Brain microvascular endothelial cell (primary cell): ENCODE measurements at regions not wholly inside any gene's neighbourhood (a gene's known extent, or its start where the extent isn't known, plus 50 kb on each side); places are given as distances from the start of the nearest gene placed in this dataset.
"Not testable (repeated sequence)": the region's sequence is repeated elsewhere in the genome, so short reads cannot be mapped to it uniquely, and the experiment has no call there.

Experiments
- DNase-seq: peaks from one replicate; pipeline ENCODE4 v3.0.0-alpha.2; 2020
- H3K27ac ChIP-seq: fragments of 250-450 bp; sonication (Bioruptor Pico); 2 replicates; pipeline ENCODE4 v1.5.1; 2020; ENCODE audit warnings: mild to moderate bottlenecking, moderate library complexity
- H3K27me3 ChIP-seq: fragments of 250-450 bp; sonication (Bioruptor Pico); replicated peaks from 2 replicates; pipeline ENCODE4 v1.5.1; 2020; ENCODE audit warnings: mild to moderate bottlenecking
- H3K36me3 ChIP-seq: fragments of 250-450 bp; sonication (Bioruptor Pico); replicated peaks from 2 replicates; pipeline ENCODE4 v1.5.1; 2020; ENCODE audit warnings: mild to moderate bottlenecking
- H3K4me3 ChIP-seq: 2 replicates; pipeline ENCODE4 v1.5.1; 2011; ENCODE audit warnings: low read depth, mild to moderate bottlenecking, control low read depth, low read length, moderate library complexity
- in situ Hi-C: cut with HindIII; loops from 2 replicates; pipeline ENCODE4 v1.10.0; 2017; ENCODE audit warnings: low sequenced_read_pairs, low pct_ligation_motif_present
- TF ChIP-seq, protein P1 (sequence below): IDR thresholded peaks from 2 replicates; pipeline ENCODE4 v1.5.1; 2011; ENCODE audit warnings: low read depth, mild to moderate bottlenecking, moderate library complexity, low read length, control low read depth, inconsistent platforms; ENCODE audit errors: missing control alignments

DNA sequence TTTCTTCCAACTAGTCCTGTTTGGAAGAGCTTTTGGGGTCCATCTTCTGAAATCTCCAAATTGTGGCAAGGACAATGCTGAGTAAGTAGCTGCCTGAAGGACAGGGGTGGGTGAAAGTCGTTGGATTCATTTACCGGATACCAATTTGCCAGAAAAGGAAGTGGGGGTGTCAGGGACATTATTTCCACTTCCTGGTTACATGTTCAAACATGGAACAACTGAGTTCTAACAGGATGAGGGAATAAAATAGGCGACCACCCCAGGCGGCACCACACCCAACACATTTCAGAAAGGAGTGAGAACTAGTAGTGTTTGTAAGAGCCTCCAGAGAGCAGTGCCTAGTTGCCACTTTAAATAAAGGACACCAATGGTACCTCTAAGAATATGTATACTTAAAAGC lies 158.6 kb upstream of the SERTAD2 start:
- TF ChIP-seq, protein P1, sequence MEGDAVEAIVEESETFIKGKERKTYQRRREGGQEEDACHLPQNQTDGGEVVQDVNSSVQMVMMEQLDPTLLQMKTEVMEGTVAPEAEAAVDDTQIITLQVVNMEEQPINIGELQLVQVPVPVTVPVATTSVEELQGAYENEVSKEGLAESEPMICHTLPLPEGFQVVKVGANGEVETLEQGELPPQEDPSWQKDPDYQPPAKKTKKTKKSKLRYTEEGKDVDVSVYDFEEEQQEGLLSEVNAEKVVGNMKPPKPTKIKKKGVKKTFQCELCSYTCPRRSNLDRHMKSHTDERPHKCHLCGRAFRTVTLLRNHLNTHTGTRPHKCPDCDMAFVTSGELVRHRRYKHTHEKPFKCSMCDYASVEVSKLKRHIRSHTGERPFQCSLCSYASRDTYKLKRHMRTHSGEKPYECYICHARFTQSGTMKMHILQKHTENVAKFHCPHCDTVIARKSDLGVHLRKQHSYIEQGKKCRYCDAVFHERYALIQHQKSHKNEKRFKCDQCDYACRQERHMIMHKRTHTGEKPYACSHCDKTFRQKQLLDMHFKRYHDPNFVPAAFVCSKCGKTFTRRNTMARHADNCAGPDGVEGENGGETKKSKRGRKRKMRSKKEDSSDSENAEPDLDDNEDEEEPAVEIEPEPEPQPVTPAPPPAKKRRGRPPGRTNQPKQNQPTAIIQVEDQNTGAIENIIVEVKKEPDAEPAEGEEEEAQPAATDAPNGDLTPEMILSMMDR = no peak
- in situ Hi-C loops = no loop called here
- no peak overlapping the region for H3K4me3 ChIP-seq
- DNase-seq = no peak
- H3K27me3 ChIP-seq = no peaks in the 10 kb centered on the region
- H3K36me3 ChIP-seq = no peaks in the 10 kb centered on the region
- H3K27ac ChIP-seq = no peak overlapping the region

DNA sequence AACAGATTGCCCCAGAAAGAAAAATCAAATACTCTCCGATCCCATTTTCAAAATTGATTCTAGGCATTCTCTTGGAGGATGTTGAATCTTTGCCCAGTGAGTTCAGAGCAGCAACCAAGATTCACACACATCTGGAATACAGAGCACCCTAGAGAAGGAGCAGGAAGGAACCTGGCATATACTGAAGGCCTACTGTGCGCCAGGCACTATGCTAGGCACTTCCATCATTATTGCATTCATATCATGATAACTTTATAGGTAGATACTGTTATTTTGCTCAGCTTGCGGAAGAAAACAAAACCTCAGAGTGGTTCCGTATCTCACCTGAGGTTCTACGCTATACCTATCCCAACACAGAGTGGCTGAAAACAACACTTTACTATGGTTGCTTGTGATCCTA lies 160.3 kb upstream of the SERTAD2 start:
- Histone ChIP-seq H3K36me3 (no peaks in the 10 kb centered on the region), H3K27ac (no peak overlapping the region), H3K27me3 (no peaks in the 10 kb centered on the region), H3K4me3 (no peak overlapping the region)
- in situ Hi-C loops = no loop called here
- DNase-seq = no peak
- TF ChIP-seq, protein P1 = no peak

DNA sequence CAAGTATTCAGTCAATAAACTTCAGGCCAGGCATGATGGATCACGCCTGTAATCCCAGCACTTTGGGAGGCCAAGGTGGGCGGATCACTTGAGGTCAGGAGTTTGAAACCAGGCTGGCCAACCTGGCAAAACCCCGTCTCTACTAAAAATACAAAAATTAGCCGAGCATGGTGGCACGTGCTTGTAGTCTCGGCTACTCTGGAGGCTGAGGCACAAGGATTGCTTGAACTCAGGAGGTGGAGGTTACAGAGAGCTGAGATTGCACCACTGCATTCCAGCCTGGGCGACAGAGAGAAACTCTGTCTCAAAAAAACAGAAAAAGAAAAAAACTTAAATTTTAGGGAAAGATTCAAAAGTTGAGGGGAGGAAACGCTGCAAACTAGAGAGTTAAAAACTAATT lies 162.8 kb upstream of the SERTAD2 start:
- H3K4me3 ChIP-seq, H3K36me3 ChIP-seq, H3K27me3 ChIP-seq, H3K27ac ChIP-seq, in situ Hi-C loops, DNase-seq: not testable (repeated sequence)

DNA sequence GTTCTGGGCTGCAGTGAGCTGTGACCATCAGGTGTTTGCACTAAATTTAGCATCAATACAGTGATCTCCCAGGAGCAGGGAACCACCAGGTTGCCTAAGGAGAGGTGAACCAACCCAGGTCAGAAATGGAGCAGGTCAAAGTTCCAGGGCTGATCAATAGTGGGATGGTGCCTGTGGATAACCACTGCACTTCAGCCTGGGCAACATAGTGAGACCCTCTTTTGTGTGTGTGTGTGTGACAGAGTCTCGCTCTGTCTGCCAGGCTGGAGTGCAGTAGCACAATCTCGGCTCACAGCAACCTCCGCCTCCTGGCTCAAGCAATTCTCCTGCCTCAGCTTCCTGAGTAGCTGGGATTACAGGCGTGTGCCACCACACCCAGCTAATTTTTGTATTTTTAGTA lies 163.7 kb upstream of the SERTAD2 start:
- no peaks in the 10 kb centered on the region for H3K36me3 ChIP-seq
- no peak for DNase-seq
- no peak overlapping the region for H3K4me3 ChIP-seq
- in situ Hi-C loops = no loop called here
- TF ChIP-seq, protein P1 = no peak
- no peak overlapping the region for H3K27ac ChIP-seq
- no peaks in the 10 kb centered on the region for H3K27me3 ChIP-seq

DNA sequence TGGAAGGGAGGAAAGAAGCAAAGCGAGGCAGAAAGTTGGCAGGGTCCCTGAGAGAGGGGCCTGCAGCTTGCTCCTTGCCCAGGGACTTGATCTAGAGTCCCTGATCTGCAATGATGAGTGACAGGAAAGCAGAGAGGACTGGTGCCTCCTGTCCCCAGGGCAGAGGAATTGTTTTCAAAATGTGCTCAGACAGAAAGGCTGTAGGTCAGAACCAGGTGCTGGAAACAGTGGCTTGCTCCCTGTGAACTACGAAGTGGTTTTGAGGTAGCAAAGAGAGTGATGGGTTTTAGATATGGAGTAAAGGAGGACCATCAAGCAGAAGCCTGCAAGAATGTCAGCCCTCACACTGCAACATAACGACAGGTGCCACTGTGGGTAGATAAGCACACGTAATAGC lies 164.9 kb upstream of the SERTAD2 start:
- Histone ChIP-seq H3K4me3 (no peak overlapping the region), H3K27me3 (no peaks in the 10 kb centered on the region), H3K27ac (no peak overlapping the region), H3K36me3 (no peaks in the 10 kb centered on the region)
- DNase-seq = no peak
- TF ChIP-seq, protein P1 = no peak
- in situ Hi-C loops = no loop called here

DNA sequence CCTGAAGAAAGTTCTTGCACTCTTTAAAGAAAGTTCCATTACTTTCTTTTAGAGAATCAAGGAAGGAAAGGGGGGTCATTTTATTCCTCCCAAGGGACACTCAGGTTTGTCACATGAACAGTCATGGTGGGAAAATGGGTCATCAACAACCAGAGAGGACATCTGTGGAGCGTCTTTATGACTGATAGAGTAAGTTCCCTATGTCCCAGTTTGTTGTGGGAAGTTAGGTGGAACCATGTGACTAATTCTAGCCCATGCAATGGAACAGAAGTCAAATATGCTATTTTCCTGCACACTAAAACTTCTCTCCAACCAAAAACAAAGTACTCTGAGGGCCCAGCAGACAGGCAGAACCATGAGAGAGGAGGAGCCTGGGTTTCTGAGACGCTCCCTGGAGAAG lies 165.6 kb upstream of the SERTAD2 start:
- DNase-seq = no peak
- Histone ChIP-seq H3K4me3 (no peak overlapping the region), H3K27me3 (no peaks in the 10 kb centered on the region), H3K27ac (no peak overlapping the region), H3K36me3 (no peaks in the 10 kb centered on the region)
- TF ChIP-seq, protein P1 = no peak
- in situ Hi-C loops = no loop called here
